Tibial artery (tissue), 4 donors: ENCODE measurements at regions not wholly inside any gene's neighbourhood (a gene's known extent, or its start where the extent isn't known, plus 50 kb on each side); places are given as distances from the start of the nearest gene placed in this dataset.

Source experiments
- DNase-seq, 2 donors: peaks; one replicate each; pipeline ENCODE4 v3.0.0-alpha.2; 2019
- H3K27ac ChIP-seq, 2 donors: fragments of 200-600 bp; sonication (generic) in 1 of 2; 1 replicate in 1 of 2; 2 replicates in 1 of 2; pipeline ENCODE4 v1.5.1; 2018 to 2019; ENCODE audit warnings: mild to moderate bottlenecking in 1 of 2
- H3K27me3 ChIP-seq, 2 donors: fragments of 200-600 bp; sonication (generic) in 1 of 2; one replicate each; pipeline versions ENCODE4 v1.5.1 to v1.6.0; 2016 to 2019
- H3K36me3 ChIP-seq, 3 donors: fragments of 200-600 bp; sonication (generic) in 2 of 3; one replicate each; pipeline ENCODE4 v1.5.1; 2016 to 2019; ENCODE audit warnings: mild to moderate bottlenecking in 2 of 3
- H3K4me1 ChIP-seq, 4 donors: fragments of 200-600 bp; sonication (generic) in 2 of 4; 1 replicate in 3 of 4; 2 replicates in 1 of 4; pipeline ENCODE4 v1.5.1; 2016 to 2019
- H3K4me3 ChIP-seq, 2 donors: fragments of 200-600 bp; sonication (generic) in 1 of 2; 1 replicate in 1 of 2; 2 replicates in 1 of 2; pipeline ENCODE4 v1.5.1; 2018 to 2019; ENCODE audit warnings: mild to moderate bottlenecking in 2 of 2
- H3K9me3 ChIP-seq, 3 donors: fragments of 200-600 bp; sonication (generic) in 1 of 3; one replicate each; pipeline ENCODE4 v1.5.1; 2016 to 2019
- CTCF ChIP-seq, 2 experiments: fragments of 200-600 bp in 1 of 2; fragments of 450-650 bp in 1 of 2; IDR thresholded peaks; one replicate each; pipeline ENCODE4 v1.5.1; 2017 to 2019; ENCODE audit warnings: antibody characterized with exemption in 2 of 2, mild to moderate bottlenecking in 1 of 2, moderate library complexity in 1 of 2
- intact Hi-C: fragments of 100-400 bp; cut with DNase I; formaldehyde crosslinking; loops from one replicate; pipeline ENCODE4 v1.15.0; 2023; ENCODE audit warnings: low total_unique reads

DNA sequence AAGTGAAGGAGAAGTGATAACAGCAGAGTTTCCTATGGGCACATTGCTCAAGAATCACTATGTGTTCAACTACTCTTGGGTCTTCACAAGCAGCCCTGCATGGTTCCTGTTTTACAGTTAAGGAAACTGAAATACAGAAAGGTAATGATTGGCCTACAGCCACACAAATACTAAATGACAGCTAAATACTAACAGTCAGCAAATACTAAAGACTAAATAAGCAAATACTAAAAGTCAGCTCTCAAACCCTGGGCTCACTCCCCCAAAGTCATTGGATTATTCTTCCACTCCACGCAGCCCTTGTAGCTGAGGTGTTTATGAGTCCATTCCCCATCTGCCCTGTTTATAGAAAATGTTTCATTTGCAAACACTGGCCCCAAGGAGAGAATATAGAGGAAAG is 372.7 kb upstream of the CDH11 start:
- no peak for DNase-seq
- no peak overlapping the region for H3K27ac ChIP-seq
- H3K27me3 ChIP-seq, result no peaks in the 10 kb centered on the region
- TF ChIP-seq CTCF (IDR thresholded peaks at IDR 0.05), result no peak
- no peak overlapping the region for H3K4me3 ChIP-seq
- H3K9me3 ChIP-seq, result no peaks in the 10 kb centered on the region
- no peaks in the 10 kb centered on the region for H3K36me3 ChIP-seq
- intact Hi-C loops, result no loop called here
- no peaks in the 10 kb centered on the region for H3K4me1 ChIP-seq

GRCh38 chr16:65494080-65494479 is 372.2 kb upstream of the CDH11 start:
- no peaks in the 10 kb centered on the region for H3K9me3 ChIP-seq

DNA sequence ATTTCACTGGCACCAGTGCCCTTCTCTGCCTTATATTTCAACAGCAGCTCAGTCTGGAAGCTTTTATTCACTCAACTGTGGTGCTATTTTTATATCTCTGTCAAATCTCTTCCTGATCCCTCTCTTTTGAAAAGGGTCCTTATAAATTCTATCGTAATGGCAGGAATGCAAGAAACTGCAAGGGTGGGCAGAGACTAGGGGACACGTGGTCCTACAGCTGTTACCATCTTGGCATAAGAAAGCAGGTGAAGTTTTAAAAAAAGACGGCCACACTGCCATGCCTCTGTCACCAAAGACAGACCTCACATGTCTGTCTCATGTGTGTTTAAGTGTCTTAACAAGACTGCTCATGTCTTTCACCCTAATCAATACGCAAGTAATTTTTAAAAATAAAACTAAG is 368.4 kb upstream of the CDH11 start:
- Histone ChIP-seq H3K4me1 (no peaks in the 10 kb centered on the region), H3K36me3 (no peaks in the 10 kb centered on the region), H3K27me3 (no peaks in the 10 kb centered on the region), H3K4me3 (no peak overlapping the region), H3K27ac (no peak overlapping the region), H3K9me3 (no peaks in the 10 kb centered on the region)
- intact Hi-C loops, result no loop called here
- TF ChIP-seq CTCF (IDR thresholded peaks at IDR 0.05), result no peak
- no peak for DNase-seq

More at GRCh38 chr16:65494080-65494479, 372.2 kb upstream of the CDH11 start:
- intact Hi-C loops, result no loop called here
- no peaks in the 10 kb centered on the region for H3K36me3 ChIP-seq
- no peak overlapping the region for H3K27ac ChIP-seq
- no peaks in the 10 kb centered on the region for H3K27me3 ChIP-seq
- H3K4me3 ChIP-seq, result no peak overlapping the region
- no peak for TF ChIP-seq CTCF (IDR thresholded peaks at IDR 0.05)
- H3K4me1 ChIP-seq, result no peaks in the 10 kb centered on the region
- DNase-seq, result no peak

GRCh38 chr16:65489531-65490023 is 367.7 kb upstream of the CDH11 start:
- intact Hi-C loops, result no loop called here
- no peak for TF ChIP-seq CTCF (IDR thresholded peaks at IDR 0.05)
- no peak overlapping the region for H3K27ac ChIP-seq
- no peaks in the 10 kb centered on the region for H3K27me3 ChIP-seq
- no peaks in the 10 kb centered on the region for H3K36me3 ChIP-seq
- no peak overlapping the region for H3K4me3 ChIP-seq
- no peaks in the 10 kb centered on the region for H3K4me1 ChIP-seq
- no peaks in the 10 kb centered on the region for H3K9me3 ChIP-seq
- no peak for DNase-seq

- no peak overlapping the region for H3K4me3 ChIP-seq
- TF ChIP-seq CTCF (IDR thresholded peaks at IDR 0.05), result no peak
- intact Hi-C loops, result no loop called here
Measured at GRCh38 chr16:65487231-65487630, 365.4 kb upstream of the CDH11 start.

DNA sequence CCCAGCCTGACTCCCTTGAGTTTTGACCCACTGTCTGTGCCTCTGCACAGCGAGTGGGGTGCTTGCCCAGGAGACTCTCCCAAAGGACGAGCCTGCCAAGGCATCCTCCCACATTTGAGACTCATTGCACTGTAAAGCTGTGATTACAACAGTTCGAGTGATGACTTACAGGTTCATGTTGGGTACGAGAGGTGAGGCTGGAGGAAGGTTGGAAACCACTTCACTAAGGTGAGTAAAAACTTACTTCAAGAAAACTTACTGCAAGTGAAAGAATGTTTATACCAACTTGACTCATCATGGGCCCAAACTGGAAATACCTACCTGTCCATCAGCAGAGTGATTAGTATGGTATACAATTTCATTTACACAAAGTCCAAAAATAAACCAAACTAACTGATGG is 360.1 kb upstream of the CDH11 start:
- no peaks in the 10 kb centered on the region for H3K36me3 ChIP-seq
- H3K27me3 ChIP-seq, result no peaks in the 10 kb centered on the region
- H3K27ac ChIP-seq, result no peak overlapping the region
- intact Hi-C loops, result no loop called here
- no peaks in the 10 kb centered on the region for H3K9me3 ChIP-seq
- no peaks in the 10 kb centered on the region for H3K4me1 ChIP-seq
- no peak for TF ChIP-seq CTCF (IDR thresholded peaks at IDR 0.05)
- no peak for DNase-seq
- no peak overlapping the region for H3K4me3 ChIP-seq

More at GRCh38 chr16:65487231-65487630, 365.4 kb upstream of the CDH11 start:
- Histone ChIP-seq H3K36me3 (no peaks in the 10 kb centered on the region), H3K27ac (no peak overlapping the region), H3K4me1 (no peaks in the 10 kb centered on the region), H3K9me3 (no peaks in the 10 kb centered on the region), H3K27me3 (no peaks in the 10 kb centered on the region)
- no peak for DNase-seq
